Activated CD4-positive, CD25-positive, alpha-beta regulatory T cell treated with anti-CD3 and anti-CD28 coated beads, Interleukin-2, amount 50 U/mL, for 72 hours (primary cell): ENCODE measurements at regions not wholly inside any gene's neighbourhood (a gene's known extent, or its start where the extent isn't known, plus 50 kb on each side); places are given as distances from the start of the nearest gene placed in this dataset.

Experiments used
- DNase-seq: peaks from one replicate; pipeline ENCODE4 v3.0.0; 2021

DNA sequence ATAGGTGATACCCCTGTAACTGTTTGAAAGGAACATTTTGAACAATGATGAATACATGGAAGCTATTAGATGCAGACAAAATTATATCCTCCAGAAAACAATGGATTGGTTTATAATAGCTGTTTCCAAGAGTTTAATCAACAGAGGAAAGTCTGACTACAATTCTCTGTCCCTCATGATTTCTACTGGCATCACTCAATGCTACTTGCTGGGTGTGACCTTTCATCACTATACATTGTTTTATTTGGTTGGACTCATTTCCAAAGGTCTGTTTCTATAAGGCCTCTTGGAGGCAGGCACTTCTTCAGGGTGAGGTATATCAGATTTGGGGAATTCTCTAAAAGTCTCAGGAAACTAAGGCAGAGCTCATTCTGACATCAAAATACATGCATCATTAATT lies 636.1 kb upstream of the SLC8A1 start:
- DNase-seq = no peak

DNA sequence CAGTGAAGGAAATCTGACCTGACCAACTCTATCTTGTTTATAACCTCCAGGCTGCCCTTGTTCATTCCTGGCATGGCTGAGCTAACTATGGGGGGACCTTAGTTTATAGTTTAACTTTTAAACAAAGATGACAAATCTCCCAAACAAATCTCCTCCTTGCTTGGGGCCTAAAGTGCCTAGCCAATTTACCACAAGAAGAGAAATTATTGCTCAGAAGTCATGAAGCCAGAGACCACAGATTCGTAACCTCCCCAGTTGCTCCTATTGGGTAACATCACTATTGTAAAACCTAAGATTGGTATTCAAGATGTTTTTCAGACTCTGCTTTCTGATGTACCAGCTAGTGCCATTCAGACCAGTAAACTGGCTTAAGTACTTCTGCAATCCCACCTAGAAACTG lies 649.4 kb upstream of the SLC8A1 start:
- no peak for DNase-seq

GRCh38 chr2:41109744-41110143 lies 657.9 kb upstream of the SLC8A1 start:
- no peak for DNase-seq

GRCh38 chr2:41111836-41112627 lies 660.1 kb upstream of the SLC8A1 start:
- DNase-seq = no peak

GRCh38 chr2:41116106-41116797 lies 664.4 kb upstream of the SLC8A1 start:
- no peak for DNase-seq

GRCh38 chr2:41119489-41119888 lies 667.6 kb upstream of the SLC8A1 start:
- no peak for DNase-seq

DNA sequence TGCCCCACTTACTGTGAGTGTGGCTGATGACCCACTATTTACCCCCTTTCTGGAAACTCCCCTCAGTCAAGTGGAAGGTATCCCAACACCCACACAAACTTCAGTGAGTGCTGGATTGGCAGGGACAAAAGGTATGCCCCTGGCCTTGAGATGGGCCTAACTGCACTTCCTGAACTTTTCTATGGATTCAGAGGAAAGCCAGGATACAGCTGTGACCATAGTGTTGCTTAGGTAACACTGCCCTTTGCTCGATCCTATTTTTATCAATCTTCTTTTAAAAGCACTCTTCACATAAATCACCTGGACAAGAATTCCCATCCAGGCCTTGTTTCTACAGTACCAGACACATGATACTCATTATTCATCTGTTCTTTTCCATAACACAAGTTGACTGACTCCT lies 671.5 kb upstream of the SLC8A1 start:
- no peak for DNase-seq

GRCh38 chr2:41127351-41127750 lies 675.5 kb upstream of the SLC8A1 start:
- no peak for DNase-seq

DNA sequence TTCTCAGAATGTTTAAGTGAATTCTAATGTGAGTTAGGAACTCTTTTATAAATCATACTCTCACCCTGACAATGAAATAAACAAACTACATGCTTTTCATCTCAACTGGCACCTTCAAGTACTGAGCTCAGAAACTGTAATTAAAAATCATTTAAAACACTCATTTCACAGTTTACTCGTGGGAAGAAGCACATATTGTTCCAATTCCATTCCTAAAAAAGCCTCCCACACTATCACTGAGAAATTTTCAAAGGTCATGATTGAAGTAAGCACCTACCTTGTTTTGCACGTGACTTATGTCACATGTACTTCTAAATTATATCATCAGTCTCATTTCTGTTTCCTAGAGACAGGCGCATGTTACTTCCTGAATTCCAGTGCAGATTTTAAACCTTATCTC lies 678.1 kb upstream of the SLC8A1 start:
- no peak for DNase-seq

DNA sequence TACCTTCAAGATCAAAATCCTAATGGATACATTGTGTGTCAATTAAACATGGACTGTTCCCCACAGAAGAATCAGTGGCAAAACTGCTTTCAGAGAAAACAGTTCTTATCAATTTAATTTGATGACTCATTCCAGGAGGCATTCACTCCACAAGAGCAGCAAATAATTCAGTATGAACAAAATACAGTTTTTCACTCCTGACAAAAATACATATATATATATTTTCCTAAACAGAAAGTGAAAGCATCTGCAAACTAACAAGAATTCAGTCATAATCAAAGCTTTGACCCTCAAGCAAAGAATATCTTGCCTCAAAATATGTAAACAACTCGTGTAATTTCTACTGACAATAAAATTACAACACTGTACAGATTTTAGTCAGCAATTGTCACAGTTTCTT lies 685.1 kb upstream of the SLC8A1 start:
- DNase-seq = no peak

DNA sequence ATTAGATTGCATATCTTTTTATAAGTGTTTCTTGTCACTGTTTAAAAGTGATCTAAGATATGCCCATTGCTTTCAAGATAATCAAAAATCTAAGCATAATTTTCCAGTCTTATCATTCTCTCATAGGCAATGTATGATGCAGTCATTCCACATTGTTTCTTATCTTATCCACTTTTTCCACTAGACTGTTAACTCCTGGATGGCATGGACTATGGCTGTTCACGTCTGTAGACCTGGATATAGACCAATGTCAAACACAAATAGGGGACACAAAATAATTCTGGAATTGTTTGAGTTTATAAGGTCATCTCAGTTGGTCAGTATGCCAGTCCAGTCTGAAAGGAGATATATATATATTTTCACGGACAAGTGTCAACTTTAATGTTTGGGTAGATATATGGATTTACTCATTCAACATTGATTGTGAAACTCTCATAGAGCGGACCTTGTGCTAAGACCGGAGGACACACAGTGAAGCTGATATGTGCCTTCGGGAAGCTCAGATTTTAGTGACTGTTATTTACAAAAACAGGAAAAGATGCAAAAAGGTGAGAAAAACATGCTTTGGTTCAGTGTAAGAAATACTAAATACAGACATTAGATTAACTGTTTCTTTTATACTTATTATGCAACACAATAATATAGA lies 689.4 kb upstream of the SLC8A1 start:
- DNase-seq = no peak

DNA sequence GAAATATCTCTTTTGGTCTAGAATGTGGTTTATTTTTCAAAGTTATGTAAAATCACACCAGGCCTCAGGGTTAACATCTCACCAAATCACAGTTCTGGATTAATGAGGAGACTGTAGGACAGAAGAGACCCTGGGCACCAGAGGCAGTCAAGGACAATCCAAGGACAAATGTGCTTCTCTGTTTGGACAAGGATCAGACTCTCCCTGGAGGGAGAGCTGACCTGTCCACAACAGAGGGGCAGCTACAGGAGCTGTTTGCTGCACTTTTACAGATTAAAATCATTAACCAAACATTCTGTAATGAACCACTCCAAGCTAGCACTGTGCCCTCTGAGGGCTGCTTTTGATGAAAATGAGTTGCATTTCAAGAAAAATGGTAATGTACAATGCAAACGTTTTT lies 690.6 kb upstream of the SLC8A1 start:
- DNase-seq = no peak

DNA sequence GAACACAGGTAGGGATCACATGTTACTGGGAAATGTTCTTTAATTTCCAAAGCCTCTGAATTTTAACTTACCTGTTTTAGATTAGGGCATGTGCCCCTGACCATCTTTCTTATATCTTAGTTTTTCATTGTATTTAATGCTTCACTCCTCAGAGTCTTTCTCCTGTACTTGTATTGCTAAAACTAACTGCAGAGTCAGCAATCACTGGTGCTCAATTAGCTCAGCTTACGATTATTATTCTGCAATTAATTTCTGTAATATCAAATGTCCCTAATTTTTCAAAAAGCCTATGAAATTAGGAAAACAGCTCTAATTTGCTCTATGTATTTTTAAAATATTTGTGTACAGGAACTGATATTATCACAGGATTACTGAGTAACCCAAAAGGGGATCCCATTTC lies 693.2 kb upstream of the SLC8A1 start:
- no peak for DNase-seq

GRCh38 chr2:41149054-41149453 lies 697.2 kb upstream of the SLC8A1 start:
- no peak for DNase-seq

GRCh38 chr2:41151746-41152145 lies 699.9 kb upstream of the SLC8A1 start:
- DNase-seq = no peak

DNA sequence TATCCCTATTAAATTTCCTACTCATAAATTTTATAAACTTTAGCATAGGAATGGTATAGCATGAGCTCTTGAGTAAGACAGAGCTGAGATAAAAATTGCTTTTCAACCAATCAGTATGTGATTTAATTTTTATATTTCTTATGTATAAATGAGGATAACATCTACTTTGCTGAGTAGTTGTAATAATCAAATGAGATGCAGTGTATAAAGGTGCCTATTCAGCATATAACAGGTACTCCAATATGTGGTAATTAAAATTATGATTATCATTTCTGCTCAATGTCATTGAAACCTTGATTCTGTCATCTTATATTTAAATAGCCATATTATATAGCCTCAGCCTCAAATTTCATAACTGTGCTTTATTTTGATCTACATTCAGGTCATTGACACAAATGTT lies 700.4 kb upstream of the SLC8A1 start:
- no peak for DNase-seq

DNA sequence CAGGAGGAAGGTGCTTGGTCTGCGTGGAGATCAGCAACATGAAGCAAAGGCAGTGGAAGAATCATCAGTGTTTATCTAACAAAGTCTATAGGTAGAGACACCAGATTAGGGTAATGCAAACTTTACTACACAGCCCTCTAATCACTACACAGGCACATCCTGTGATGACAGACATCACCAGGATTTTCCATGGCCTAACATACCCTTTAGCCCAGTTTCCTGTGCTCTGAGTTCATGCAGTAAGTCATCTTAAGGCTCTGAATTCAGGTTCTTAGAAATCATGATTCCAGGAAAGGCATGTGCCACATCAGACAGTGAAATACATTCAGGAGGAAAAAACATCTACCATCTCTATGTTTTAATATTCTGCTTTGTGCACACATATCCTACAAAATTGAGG lies 708.5 kb upstream of the SLC8A1 start:
- DNase-seq = no peak

GRCh38 chr2:41167014-41167413 lies 715.1 kb upstream of the SLC8A1 start:
- DNase-seq = no peak

- DNase-seq = no peak
Observed at GRCh38 chr2:41169744-41170143, 717.9 kb upstream of the SLC8A1 start.

GRCh38 chr2:41170589-41170988 lies 718.7 kb upstream of the SLC8A1 start:
- no peak for DNase-seq

GRCh38 chr2:41180387-41180786 lies 728.5 kb upstream of the SLC8A1 start:
- no peak for DNase-seq

GRCh38 chr2:41182961-41183360 lies 731.1 kb upstream of the SLC8A1 start:
- DNase-seq = no peak

GRCh38 chr2:41187376-41188122 lies 735.7 kb upstream of the SLC8A1 start:
- no peak for DNase-seq
